Iris pigment epithelial cell (primary cell): ENCODE measurements at regions not wholly inside any gene's neighbourhood (a gene's known extent, or its start where the extent isn't known, plus 50 kb on each side); places are given as distances from the start of the nearest gene placed in this dataset.
"Not testable (repeated sequence)": the region's sequence is repeated elsewhere in the genome, so short reads cannot be mapped to it uniquely, and the experiment has no call there.

Source experiments
- DNase-seq: peaks from one replicate; pipeline ENCODE4 v3.0.0-alpha.2; 2011; ENCODE audit warnings: low read depth

DNA sequence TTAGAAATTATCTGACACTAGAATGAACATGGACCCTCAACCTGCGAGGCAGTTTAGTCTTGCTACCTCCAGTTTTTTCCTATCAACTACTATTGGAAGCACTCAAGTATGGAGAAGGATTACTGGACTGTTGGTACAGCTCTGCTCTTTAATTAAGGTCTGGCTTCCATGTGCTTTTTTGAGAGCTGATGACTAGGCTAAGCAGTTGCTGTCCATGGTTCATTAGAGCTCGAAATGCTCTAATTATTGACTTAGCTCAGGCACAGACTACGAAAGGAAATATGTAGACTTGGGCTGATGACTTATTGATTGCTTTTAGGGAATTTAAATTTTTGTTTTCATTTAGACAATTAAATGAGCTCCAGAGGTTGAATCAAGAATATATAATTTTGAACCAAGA is 1281.6 kb downstream of the HACE1 start:
- no peak for DNase-seq

- no peak for DNase-seq
These were observed 1289.3 kb downstream of the HACE1 start for GRCh38 chr6:103570431-103570830.

- no peak for DNase-seq
These were observed 1304.8 kb downstream of the HACE1 start for GRCh38 chr6:103554911-103555310.

- DNase-seq, result no peak
These were observed 1321.3 kb downstream of the HACE1 start for GRCh38 chr6:103538381-103538780.

GRCh38 chr6:103534814-103535213 is 1324.9 kb downstream of the HACE1 start:
- DNase-seq, result no peak

- DNase-seq, result no peak
These were observed 1325.6 kb downstream of the HACE1 start for GRCh38 chr6:103534095-103534494.

- DNase-seq, result no peak
These were observed 1337.7 kb downstream of the HACE1 start for GRCh38 chr6:103522045-103522444.

GRCh38 chr6:103516336-103516735 is 1343.4 kb downstream of the HACE1 start:
- DNase-seq, result no peak

DNA sequence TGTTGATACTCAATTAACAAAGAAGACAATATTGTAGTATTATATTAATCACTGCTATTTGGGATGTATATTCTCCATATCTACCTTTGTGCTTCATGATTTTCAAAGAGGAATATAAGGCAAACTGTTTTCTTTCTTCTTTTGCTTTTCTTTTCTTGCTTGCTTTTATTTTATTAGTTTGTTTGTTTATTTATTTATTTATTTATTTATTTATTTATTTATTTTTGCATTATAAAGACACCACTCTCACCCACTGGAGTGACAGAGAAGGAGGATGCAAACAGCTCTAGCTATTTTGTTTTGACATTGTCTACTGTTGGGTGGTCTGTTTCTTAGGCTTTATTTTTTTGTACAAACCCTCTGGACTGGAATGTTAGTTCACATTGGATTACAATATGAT is 1352.7 kb downstream of the HACE1 start:
- DNase-seq, result no peak

GRCh38 chr6:103505155-103505518 is 1354.6 kb downstream of the HACE1 start:
- no peak for DNase-seq

GRCh38 chr6:103504501-103505154 is 1355.1 kb downstream of the HACE1 start:
- no peak for DNase-seq

DNA sequence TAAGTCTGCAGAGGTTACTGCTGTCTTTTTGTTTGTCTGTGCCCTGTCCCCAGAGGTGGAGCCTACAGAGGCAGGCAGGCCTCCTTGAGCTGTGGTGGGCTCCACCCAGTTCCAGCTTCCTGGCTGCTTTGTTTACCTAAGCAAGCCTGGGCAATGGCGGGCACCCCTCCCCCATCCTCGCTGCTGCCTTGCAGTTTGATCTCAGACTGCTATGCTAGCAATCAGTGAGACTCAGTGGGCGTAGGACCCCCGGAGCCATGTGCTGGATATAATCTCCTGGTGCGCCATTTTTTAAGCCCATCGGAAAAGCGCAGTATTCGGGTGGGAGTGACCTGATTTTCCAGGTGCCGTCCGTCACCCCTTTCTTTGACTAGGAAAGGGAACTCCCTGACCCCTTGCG is 1363.1 kb downstream of the HACE1 start:
- DNase-seq, result not testable (repeated sequence)

- DNase-seq, result no peak
These were observed 1403.1 kb downstream of the HACE1 start for GRCh38 chr6:103456652-103457051.

- DNase-seq, result no peak
These were observed 1404.4 kb downstream of the HACE1 start for GRCh38 chr6:103455275-103455674.

DNA sequence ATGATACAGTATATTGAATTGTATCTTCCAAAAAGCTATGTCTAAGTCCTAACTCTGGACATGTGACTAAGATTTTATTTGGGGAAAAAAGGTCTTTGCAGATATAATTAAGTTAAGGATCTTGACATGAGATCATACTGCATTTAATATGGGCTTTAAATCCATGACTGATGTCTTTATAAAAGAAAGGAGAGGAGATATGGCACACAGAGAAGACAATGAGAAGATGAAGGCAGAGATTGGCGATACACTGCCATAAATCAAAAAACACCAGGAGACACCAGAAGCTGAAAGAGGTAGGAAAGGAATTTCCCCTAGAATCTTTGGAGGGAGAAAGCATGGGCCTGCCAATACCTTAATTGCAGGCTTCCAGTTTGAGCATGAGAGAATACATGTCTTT is 1450.2 kb downstream of the HACE1 start:
- DNase-seq, result no peak

- no peak for DNase-seq
These were observed 1454.4 kb downstream of the HACE1 start for GRCh38 chr6:103405321-103405720.

- DNase-seq, result no peak
These were observed 1454.9 kb downstream of the HACE1 start for GRCh38 chr6:103404799-103405198.

DNA sequence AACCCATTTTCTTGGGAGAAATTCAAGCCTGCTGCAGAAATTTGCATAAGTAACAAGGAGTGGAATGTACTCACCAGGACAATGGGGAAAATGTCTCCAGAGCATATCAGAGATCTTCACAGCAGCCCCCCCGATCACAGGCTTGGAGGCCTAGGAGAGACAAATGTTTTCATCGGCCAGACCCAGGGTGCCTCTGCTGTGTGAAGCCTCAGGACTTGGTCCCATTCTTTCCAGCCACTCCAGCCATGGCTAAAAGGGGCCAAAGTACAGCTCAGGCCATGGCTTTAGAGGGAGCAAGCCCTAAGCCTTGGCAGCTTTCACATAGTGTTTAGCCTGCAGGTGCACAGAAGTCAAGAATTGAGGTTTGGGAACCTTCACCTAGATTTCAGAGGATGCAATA is 1463.0 kb downstream of the HACE1 start:
- no peak for DNase-seq

DNA sequence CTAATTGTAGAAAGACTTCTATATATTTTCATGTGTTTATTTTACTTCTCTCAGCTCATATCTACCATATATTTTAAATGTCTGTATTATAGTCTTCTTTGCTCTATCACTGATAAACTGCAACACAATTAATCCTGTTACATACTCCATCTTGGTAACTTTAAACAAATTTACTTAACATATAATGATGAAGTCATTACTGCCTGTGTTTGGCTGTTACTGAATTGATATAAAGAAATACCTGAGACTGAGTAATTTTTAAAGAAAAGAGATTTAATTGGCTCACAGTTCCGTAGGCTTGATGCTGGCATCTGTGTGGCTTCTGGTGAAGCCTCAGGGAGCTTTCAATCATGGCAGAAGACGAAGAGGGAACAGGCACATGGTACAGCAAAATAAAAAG is 1480.4 kb downstream of the HACE1 start:
- DNase-seq, result no peak

DNA sequence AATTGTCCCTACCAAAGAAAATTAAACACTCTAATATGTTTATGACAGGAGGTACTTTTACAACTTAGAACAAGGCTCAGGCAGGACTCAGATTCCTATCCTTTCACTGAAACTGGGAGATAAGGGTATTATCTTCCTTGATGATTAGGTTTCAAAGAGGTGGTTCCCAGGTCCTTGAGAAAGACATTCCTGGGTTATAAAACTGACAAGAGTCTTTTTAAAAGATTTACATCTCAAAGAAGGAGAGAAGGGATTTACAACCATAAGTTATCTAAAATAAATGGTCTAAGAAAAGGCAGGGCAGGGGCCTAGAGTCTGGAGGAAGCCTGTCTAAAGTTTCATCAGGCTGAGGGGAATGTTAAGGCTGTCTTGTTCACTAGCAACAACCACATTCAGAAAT is 1492.5 kb downstream of the HACE1 start:
- DNase-seq, result no peak

- DNase-seq, result no peak
These were observed 1503.2 kb downstream of the HACE1 start for GRCh38 chr6:103356531-103356930.

GRCh38 chr6:103344554-103345163 is 1515.1 kb downstream of the HACE1 start:
- no peak for DNase-seq

DNA sequence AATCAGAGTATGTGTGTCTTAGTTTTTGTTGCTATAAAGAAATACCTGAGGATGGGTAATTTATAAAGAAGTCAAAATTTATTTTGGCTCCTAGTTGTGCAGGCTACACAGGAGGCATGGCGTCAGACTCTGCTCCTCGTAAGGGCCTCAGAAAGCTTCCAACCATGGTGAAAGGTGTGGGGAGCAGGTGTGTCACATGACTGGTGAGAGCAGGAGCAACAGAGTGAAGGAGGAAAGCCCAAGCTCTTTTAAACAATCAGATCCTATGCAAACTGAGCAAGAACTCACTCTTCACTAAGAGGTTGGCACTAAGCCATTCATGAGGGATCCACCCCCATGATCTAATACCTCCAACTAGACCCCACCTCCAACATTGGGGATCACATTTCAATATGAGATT is 1524.3 kb downstream of the HACE1 start:
- no peak for DNase-seq
